ENCODE measurements at regions not wholly inside any gene's neighbourhood (a gene's known extent, or its start where the extent isn't known, plus 50 kb on each side); places are given as distances from the start of the nearest gene placed in this dataset.

DNA sequence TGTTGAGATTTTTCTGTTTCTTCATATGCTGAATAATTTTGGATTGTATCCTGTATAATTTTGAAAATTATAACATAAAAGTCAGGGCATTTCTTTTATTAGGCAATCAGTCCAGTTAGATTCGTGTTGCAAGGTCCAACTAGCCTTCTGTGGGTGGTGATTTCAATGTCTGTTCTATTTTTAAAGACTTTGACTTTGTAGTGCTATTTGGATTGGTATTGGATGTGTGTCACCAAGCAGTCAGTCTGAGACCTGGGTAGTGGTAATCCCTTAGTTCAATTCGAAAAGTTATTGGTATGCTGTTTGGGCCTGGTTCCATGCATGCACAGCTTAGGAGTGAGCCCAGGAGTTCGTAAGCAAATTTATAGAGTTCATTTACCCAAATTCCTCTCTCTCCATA lies 82.2 kb downstream of the EPDR1 start:
- DNase-seq: no peak

DNA sequence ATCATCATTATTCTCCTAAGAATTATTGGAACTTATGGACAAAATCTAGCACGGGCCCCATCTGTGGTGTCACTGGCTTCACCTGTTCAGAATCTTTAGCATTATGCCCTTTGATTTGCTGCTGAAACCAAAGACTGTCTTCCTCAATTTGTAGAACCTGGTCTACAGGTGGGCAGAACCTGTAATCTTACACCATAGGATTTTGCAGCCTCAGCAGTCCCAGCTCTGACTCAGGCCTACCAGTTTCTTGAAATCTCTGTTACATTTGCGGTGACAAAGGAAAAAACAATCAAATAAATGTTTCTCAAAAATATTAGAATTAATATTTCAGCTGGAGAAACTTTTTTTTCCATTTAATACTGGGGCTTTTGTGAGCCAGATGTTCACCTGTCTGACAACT lies 86.1 kb downstream of the EPDR1 start:
- DNase-seq: no peak

DNA sequence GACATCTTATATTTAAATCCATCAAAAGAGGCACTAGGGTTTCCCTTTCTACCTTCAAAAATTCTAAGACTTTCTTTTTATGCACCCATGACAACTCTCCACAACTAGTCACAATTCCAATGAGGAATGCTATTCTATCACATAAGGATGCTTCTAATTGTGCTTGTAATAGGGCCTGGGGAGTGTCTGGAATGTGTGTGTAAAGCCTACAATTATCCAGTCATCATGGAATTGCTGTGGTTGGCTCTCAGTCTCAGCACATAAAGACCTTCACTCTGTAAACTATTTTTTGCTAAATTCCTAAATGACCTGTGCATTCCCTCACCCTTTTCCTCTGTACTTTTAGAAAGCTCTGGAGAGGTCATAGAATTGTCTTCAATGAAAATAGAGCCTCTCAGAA lies 86.7 kb downstream of the EPDR1 start:
- DNase-seq: no peak

DNA sequence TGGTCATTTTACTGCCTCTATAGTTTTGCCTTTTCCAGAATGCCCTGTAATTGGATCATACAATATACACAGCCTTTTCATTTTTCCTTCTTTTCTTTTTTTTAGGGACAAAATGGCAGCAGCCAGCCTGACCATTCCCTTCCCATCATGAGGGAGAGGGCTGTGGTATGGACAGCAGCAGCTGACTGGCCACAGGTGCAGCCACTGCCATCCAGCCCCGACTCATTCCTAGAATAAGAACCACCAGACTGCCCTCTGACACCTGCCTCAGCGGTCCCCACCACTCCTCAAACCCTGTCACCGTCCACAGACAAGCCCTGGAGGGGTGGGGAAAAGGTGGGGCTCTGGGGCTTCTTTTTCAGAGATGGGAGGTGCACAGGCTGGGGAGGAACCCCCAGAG lies 92.8 kb downstream of the EPDR1 start:
- DNase-seq: no peak

DNA sequence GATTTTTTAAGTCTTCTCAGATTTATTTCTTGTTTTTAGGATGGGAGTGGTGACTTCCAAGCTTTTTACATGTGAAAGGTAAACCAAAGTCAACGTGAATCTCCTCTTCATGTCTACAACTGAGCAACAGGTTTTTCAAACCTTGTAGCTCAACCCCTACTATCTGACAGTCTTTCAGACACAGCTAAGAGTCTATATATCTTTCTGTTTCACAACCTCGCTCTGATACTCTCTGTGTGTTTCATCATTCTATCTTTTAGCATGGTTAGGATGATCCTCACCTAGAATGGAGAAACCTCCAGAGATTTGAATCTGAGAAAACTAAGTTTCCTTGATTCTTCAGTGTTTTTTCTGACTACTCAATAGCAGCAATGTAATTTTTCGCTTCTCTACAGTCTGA lies 96.1 kb downstream of the EPDR1 start:
- no peak for DNase-seq

DNA sequence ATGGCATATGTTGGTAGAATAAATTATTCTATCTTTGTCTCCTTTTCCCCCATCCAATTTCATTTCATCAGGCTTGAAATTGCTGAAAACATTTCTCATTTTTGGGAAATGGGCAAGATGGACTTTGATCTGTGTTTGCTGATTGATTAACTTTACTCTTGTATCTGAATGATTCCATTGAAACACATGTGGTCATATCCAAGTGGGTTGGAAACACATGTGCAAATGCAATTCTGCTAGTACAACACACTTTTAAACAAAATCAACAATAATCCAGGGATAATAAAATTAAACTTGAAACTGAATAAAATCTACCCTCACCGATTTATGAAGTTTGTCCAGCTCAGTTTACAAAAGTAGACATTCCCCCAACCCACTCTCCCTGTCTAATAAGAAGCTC lies 96.9 kb downstream of the EPDR1 start:
- DNase-seq: no peak

DNA sequence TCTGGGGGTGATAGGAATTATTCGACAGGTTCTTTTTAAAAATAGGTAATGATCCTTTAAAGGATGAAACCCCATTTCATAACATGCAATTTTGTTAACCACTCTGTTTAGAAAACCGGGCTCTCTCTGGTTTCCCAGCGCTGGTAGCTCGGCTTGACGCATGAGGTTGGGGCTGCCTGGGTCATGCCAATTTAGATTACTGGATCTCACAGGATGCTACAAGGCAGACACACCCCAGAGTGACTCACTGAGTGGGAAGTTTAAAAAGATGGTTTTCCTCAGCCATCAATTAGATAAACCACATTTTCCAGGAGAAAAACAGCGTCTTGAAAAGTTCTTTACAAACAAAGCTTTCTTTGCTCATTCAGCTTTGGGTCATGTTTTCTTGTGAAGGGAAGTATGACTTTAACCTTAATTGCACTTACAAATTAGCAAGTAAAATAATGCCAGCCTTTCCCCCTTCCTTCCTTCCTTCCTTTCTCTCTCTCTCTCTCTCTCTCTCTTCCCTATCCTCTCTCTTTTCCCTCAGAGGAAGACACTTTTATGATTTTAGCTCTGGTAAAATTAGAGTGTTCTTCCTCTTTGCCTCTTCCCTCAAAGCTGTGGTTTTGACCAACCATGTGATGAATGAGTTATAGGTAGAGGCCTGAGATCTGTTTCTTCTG lies 99.8 kb downstream of the EPDR1 start:
- DNase-seq: peak; percentile 40

DNA sequence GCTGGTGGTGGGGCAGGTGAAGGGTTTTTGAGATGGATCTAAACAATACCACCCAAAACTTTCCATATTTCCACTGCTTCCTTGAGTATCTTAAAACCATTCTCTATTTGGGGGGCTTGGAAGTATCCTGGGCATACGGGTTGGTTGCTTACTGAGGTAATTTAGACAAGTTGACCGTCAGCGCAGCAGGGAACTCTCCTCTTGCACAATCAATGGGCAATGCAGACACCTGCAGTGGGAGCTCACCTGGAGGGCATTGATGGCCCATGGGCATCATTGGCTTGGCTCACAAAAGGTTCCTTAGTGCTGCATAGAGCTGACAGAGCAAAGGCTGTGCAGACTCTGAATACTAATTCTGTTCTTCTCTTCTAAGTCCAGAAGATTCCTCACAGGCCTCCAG lies 101.5 kb downstream of the EPDR1 start:
- DNase-seq: no peak

DNA sequence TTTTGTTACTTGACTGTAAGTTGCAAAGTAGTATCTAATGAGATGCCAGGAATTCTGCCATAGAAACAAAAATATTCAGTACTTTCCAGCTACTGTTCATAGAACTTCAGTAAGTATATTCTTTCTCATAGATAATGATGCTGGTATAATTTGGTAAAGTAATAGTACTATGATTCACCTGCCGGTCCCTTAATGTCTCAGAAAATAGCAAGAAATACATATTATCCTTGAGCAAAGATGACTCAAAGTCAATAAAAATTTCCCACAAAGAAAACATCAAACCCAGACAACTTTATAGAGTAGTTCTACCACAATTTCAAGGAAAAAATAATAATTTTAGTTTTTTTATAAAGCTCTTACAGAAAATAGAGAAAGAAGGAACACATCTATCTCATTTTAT lies 105.4 kb downstream of the EPDR1 start:
- DNase-seq: no peak

DNA sequence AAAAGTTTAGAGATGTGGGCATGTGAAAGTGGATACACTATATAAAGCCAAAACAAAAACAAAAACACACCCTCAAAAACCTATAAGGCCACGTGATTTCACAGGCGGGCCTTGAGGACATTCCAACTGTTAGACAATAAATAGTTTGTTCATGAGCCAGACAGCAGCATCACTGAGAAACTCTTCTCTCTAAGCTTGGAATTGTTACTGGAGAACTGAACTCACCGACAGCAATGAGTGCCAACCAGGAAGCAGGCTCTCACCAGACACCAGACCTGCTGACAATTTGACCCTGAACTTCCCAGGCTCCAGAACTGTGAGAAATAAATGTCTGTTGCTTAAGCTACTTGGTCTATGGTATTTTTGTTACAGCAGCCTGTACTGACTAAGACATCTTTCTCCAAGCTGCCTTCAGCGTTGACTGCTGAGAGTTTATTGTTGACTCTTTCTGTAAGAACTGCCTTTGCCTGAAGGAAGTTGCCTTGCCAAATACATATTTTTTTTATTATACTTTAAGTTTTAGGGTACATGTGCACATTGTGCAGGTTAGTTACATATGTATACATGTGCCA lies 107.5 kb downstream of the EPDR1 start:
- DNase-seq: no peak

DNA sequence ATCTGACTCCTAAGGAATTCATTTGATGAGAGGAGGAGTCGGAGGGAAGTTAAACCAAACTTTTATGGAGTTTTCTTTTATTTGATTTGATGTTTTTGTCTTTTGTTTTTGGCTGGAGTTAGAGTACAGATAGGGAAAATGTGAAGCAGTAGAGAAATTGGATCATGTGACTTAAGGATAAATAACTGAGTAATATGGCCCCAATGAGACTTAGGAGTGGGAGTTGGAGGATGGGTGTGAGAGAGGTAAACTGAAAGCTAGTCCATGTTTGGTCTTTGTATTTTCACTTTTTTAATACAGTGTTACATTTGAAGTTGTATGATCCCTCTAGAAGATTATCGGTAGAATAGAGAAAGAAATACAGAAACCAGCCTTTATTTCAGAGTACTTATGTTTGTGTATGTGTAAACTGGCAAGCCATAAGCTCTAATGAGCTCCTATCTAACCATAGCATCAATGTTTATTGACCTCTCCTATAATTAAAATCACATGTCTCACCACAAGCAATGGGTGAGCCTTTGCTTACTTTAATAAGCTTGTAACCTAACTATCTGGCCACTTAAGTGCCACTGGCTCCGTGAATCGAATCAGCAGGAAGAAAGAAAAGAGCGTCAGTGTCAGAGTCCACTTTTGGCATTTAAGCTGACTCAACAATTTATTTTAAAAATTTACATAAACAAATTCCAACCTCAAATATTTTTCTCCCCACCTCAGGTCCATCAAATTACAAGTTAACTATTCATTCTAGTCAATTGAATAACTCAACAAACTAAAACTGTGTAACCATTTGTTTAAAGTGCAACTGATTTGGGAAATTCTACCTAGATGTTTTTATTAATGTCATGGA lies 113.8 kb downstream of the EPDR1 start:
- DNase-seq: no peak

DNA sequence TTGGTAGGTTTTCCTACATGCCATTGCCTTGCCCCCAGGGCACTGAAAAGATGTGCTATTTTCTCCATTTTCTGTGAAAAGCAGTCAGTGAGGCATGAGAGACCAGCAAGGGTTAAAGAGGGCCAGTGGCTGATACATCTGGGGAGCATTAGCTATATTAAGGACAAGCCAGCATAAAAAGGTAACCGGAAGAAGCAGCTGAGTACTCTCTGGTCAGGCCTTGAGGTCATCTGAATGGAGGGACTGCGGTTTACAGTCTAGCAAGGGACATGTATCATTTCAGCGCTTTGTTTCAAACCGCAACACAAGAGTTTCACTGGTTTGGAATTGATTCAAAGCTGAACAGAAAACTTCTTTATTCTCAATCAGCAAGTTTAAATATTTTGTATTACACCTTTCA lies 120.4 kb downstream of the EPDR1 start:
- no peak for DNase-seq

DNA sequence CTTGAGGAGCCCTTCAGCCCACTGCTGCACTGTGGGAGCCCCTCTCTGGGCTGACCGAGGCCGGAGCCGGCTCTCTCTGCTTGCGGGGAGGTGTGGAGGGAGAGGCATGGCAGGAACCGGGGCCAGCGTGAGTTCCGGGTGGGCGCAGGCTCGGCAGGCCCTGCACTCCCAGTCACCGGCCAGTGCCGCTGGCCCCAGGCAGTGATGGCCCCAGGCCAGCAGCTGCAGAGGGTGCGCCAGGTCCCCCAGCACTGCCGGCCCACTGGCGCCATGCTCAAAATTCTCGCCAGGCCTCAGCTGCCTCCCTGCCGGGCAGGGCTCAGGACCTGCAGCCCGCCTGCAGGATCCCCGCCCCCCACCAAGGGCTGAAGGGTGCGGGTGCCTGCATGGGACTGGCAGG lies 128.4 kb upstream of the STARD3NL start:
- no peak for DNase-seq

DNA sequence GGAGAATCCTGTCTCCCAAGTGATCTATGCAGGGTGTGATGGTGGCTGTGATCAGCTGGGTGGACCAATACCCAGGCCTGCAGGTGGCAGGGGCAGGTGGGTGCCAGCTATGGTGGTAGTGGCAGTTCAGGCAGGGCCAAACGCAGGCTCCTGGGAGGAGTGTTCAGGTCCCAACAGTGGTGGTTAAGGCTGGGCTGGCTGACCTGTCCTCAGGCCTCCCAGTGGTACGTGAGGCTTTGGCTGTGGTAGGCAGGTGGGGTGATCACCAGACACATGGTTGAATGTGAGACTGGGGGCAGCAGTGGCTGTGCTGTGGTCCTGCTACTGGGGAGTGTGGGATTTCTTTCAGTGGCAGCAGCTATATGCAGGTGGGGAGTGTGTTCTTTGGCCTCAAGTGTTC lies 126.7 kb upstream of the STARD3NL start:
- DNase-seq: no peak

DNA sequence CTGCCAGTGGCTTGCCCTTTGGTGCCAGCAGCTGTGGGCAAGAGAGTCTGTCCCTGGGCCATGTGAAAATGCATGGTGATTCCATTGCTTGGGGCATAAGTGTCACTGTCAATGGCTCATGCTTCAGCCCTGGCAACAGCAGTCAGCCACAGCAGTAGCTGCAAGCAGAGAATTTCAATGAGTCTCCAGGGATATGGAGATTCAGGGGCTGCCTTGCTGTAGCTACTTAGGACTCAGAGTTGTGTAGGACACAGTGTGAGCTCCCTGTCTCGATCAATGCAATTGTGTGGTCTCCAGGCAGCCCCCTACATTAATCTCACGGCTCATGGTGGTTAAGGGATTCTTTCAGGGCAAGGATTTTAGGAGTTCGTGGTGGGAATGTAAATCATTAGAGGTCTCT lies 126.3 kb upstream of the STARD3NL start:
- DNase-seq: no peak

DNA sequence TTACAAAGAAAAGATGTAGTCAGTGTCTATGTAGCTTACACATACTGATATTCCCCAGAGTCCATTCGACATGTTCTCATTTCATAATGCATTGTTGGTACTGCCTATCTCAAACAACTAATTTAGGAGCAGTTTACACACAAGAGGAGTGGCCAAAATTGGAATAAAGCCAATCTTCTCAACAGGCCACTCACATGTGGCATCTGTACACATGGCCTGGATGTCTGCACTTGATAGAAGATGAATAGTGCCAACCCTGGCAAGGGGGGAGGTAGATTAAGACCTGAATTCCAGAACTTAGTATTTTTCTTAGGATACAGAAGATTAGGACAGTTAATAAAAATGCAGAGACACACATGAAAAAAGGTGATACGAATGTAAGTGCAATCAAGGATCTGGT lies 125.3 kb upstream of the STARD3NL start:
- DNase-seq: no peak

DNA sequence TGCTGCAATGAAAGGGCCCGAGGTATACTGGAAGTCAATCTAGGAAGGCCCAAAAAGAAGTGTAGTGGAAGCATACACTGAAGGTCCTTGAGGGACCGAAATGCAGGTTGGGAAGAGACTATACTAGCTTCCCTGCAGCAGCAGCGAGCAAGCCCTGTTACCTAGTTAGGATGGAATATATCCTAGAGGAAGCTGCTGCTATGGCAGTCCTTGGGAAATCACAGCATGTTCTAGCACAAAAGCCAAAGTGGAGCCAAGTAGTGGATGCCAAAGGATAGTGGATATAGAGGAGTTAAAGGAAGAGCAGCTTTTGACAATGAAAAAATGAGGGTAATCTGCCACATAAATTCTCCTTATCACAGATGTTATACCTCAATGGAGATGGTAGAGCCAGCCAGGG lies 123.8 kb upstream of the STARD3NL start:
- DNase-seq: no peak

DNA sequence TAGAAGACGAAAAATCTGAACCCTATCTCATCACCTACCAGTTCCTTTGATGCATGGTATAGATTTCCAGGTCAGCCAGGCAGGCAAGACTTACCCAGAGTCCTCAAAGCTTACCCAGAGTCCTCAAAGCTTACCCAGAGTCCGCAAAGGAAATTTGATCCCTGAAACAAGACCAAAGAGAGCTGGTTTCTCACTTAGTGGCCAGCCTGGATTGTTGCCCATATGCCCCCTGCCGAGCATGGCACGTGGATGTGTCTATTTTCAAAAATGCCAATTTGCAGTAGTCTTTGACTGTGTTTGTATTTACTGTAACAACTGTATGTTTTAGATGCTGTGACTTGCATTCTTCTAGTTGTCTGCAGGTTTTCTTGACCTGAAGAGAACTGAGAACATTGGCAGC lies 120.2 kb upstream of the STARD3NL start:
- no peak for DNase-seq

DNA sequence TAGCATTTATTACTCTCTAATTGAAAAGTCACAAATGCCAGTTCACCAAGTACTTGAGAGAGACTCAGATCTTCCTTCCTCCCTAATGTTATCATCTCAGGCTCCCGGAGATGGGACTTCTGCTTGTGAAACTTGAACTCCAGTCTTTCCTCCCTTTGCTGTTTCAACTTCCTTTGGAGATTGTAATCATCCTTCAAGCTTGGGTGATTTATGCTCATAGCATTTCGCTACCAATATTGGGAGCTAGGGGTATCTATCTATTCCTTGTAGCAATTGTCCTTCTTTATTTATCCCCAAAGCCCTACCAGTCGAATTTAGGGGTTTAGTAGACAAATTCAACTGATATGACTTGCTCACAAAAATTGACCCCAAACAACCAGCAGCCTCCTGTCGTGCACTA lies 117.9 kb upstream of the STARD3NL start:
- DNase-seq: no peak

DNA sequence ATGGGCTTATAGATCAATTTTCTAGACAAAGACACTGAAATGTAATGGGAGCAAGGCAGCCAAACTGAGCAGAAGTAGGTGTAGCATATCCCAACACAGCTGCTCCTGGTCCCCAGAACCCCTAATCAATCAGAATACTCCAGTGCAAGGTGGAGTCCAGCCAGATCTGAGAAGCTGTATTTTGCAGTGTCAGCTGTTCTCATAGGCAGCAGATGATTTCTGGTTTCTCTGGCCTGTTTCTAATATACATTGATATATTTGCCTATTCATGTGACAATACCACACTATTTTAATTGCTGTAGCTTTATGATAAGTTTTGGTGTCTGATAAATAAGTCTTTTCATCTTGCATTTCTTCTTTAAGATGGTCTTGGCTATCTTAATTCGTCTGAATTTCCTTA lies 117.4 kb upstream of the STARD3NL start:
- no peak for DNase-seq

DNA sequence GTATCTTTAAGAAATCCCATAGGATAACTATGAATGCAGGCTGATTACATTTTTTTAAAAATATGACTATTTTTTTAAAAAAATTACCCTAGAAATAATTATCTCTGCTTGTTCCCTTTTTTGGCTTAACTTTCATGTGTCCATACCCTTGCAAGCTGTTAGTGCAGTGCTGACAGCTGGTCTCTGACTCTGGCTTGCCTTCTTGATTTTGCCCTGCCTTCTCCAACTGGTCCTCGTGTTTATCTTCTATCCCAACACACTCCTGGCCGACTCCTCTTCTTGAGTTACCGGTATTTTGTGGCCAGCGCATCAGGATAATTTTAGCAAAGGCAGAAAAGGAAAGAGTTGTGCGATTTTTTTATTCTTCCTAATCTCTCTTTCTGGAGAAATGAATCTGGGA lies 111.7 kb upstream of the STARD3NL start:
- DNase-seq: no peak

DNA sequence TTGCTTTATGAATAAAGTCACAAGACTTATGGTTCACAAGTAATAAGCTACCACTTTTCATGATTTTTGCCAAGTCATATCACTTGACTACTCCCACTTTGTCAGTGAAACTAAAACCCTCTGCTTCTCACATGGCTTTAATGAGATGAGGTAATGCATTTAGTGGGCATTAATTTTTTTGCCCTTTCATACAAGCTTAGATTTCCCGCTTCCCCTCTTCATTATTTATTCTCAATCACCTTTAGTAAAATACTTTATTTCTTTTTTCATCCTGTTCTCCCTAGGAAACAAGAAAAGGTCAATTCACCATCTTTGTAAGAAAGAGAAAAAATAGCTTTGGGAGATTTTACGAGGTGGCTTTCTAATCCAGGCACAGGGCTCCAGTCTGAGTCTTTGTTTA lies 109.6 kb upstream of the STARD3NL start:
- DNase-seq: no peak

DNA sequence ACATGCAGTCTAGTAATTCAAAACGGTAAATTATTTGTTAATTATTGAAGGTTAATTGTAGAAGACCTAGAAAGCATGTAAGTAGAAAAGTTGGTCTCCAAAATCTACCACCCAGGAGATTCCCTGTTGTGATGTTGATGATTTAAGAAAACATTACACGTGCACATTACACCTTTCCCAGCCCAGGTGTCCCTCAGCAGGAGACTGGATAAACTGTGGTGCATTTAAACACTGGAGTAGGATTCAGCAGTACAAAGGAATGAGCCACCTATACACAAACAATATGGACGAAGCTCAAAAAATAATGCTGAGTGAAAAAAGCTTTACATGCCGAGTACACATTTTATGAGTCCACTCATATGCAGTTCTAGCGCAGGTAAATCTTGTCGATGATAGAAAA lies 109.0 kb upstream of the STARD3NL start:
- DNase-seq: no peak

DNA sequence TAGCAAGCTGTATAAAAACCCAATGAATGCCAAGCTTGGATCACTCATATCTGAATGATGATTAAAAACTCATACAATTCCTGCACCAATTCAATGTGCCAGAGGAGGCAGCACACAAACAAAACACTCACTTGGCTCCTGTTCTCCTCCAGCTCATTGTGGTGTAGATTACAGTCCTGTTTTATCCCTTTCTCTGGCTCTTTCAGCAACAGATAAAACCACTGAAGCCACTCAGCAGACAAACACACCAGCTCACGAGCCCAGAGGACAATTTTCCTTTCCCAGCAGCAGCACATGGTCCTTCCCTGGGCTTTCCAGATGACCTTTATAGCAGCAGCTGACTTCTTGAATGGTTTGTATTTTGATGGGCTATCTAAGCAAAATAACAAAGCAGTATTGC lies 107.3 kb upstream of the STARD3NL start:
- no peak for DNase-seq

DNA sequence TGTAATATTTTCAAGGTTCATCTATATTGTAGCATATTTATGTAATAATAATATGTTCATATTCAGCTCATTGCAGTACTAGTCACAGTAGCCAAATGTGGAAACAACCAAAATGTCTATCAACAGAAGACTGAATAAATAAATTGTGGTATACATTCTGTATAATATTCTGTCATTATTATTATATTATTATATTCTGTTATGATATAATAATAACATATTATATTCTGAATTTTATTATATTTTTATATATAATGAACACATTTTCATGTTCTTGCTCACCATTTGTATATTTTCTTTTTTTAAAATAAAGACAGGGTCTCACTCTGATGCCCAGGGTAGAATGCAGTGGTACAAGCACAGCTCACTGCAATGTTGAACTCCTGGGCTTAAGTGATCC lies 91.2 kb upstream of the STARD3NL start:
- no peak for DNase-seq

Measured in MV-4-11 (cell line).